Mesodermal cell (in vitro differentiated cells): ENCODE measurements at regions not wholly inside any gene's neighbourhood (a gene's known extent, or its start where the extent isn't known, plus 50 kb on each side); places are given as distances from the start of the nearest gene placed in this dataset.

ENCODE experiments used
- H3K27ac ChIP-seq: 2 replicates; pipeline ENCODE4 v1.7.0; 2013; ENCODE audit warnings: mild to moderate bottlenecking, low read depth, low read length, moderate library complexity; ENCODE audit not compliant: severe bottlenecking
- H3K36me3 ChIP-seq: 2 replicates; pipeline ENCODE4 v1.7.1; 2013; ENCODE audit warnings: mild to moderate bottlenecking, low read length, moderate library complexity; ENCODE audit not compliant: control insufficient read depth, insufficient read depth
- H3K4me1 ChIP-seq: one replicate; pipeline ENCODE4 v1.7.1; 2013; ENCODE audit warnings: mild to moderate bottlenecking, low read length; ENCODE audit not compliant: insufficient read depth, control insufficient read depth, poor library complexity, severe bottlenecking
- H3K4me3 ChIP-seq: 2 replicates; pipeline ENCODE4 v1.7.0; 2013; ENCODE audit warnings: low read length, control low read depth, mild to moderate bottlenecking; ENCODE audit not compliant: insufficient read depth, poor library complexity, severe bottlenecking; ENCODE audit errors: extremely low read depth
- H3K9me3 ChIP-seq: 2 replicates; pipeline ENCODE4 v1.7.1; 2013; ENCODE audit warnings: mild to moderate bottlenecking, low read length, moderate library complexity; ENCODE audit not compliant: control insufficient read depth
- WGBS, 2 experiments: methylation state at CpG; one replicate each; pipeline ENCODE4 v1.1.5; 2013; ENCODE audit warnings: missing lambda C conversion rate in 2 of 2; ENCODE audit not compliant: insufficient coverage in 2 of 2; 5-methylcytosine and 5-hydroxymethylcytosine counted together

- no peak overlapping the region for H3K27ac ChIP-seq
- 83 to 98% methylated on average over 4 of the region's 4 CpGs for WGBS, 2 experiments
- H3K36me3 ChIP-seq, result no peaks in the 10 kb centered on the region
- no peaks in the 10 kb centered on the region for H3K9me3 ChIP-seq
- no peaks in the 10 kb centered on the region for H3K4me1 ChIP-seq
- H3K4me3 ChIP-seq, result no peak overlapping the region
These were observed 648.4 kb downstream of the TMEM182 start for GRCh38 chr2:103410221-103410620.

GRCh38 chr2:103419506-103419905 lies 657.7 kb downstream of the TMEM182 start:
- WGBS, 2 experiments, result 71 to 88% methylated on average over 1 of the region's 2 CpGs
- Histone ChIP-seq H3K4me1 (no peaks in the 10 kb centered on the region), H3K9me3 (no peaks in the 10 kb centered on the region), H3K4me3 (no peak overlapping the region), H3K36me3 (no peaks in the 10 kb centered on the region), H3K27ac (no peak overlapping the region)

- no peaks in the 10 kb centered on the region for H3K36me3 ChIP-seq
- WGBS, 2 experiments, result 80% methylated on average over 1 of the region's 2 CpGs; no CpG with 5 or more reads in 1 of the 2 experiments
These were observed 661.3 kb downstream of the TMEM182 start for GRCh38 chr2:103423100-103423499.

GRCh38 chr2:103427567-103427966 lies 665.7 kb downstream of the TMEM182 start:
- H3K4me1 ChIP-seq, result no peaks in the 10 kb centered on the region
- no peaks in the 10 kb centered on the region for H3K36me3 ChIP-seq
- H3K4me3 ChIP-seq, result no peak overlapping the region
- H3K9me3 ChIP-seq, result no peaks in the 10 kb centered on the region
- no peak overlapping the region for H3K27ac ChIP-seq
- 100% methylated on average over 2 of the region's 3 CpGs; no CpG with 5 or more reads in 1 of the 2 experiments for WGBS, 2 experiments

More at GRCh38 chr2:103423100-103423499, 661.3 kb downstream of the TMEM182 start:
- H3K4me1 ChIP-seq, result no peaks in the 10 kb centered on the region
- no peaks in the 10 kb centered on the region for H3K9me3 ChIP-seq
- no peak overlapping the region for H3K4me3 ChIP-seq
- H3K27ac ChIP-seq, result no peak overlapping the region

- H3K4me3 ChIP-seq, result no peak overlapping the region
- no peaks in the 10 kb centered on the region for H3K9me3 ChIP-seq
- no peak overlapping the region for H3K27ac ChIP-seq
- H3K4me1 ChIP-seq, result no peaks in the 10 kb centered on the region
- H3K36me3 ChIP-seq, result no peaks in the 10 kb centered on the region
- WGBS, 2 experiments, result 97 to 100% methylated on average over 5 to 6 of the region's 6 CpGs
These were observed 668.4 kb downstream of the TMEM182 start for GRCh38 chr2:103430191-103430590.

- Histone ChIP-seq H3K4me1 (no peaks in the 10 kb centered on the region), H3K9me3 (no peaks in the 10 kb centered on the region), H3K27ac (no peak overlapping the region), H3K4me3 (no peak overlapping the region), H3K36me3 (no peaks in the 10 kb centered on the region)
- 96 to 100% methylated on average over 2 of the region's 3 CpGs for WGBS, 2 experiments
These were observed 673.2 kb downstream of the TMEM182 start for GRCh38 chr2:103435010-103435409.

GRCh38 chr2:103437161-103437560 lies 675.3 kb downstream of the TMEM182 start:
- Histone ChIP-seq H3K4me3 (no peak overlapping the region), H3K4me1 (no peaks in the 10 kb centered on the region), H3K27ac (no peak overlapping the region), H3K36me3 (no peaks in the 10 kb centered on the region), H3K9me3 (no peaks in the 10 kb centered on the region)
- 68 to 93% methylated on average over 2 to 3 of the region's 3 CpGs for WGBS, 2 experiments

- Histone ChIP-seq H3K4me3 (no peak overlapping the region), H3K4me1 (no peaks in the 10 kb centered on the region), H3K27ac (no peak overlapping the region), H3K9me3 (no peaks in the 10 kb centered on the region), H3K36me3 (no peaks in the 10 kb centered on the region)
- 71% methylated on average over 1 of the region's 3 CpGs; no CpG with 5 or more reads in 1 of the 2 experiments for WGBS, 2 experiments
These were observed 683.5 kb downstream of the TMEM182 start for GRCh38 chr2:103445347-103445746.

- Histone ChIP-seq H3K4me3 (no peak overlapping the region), H3K27ac (no peak overlapping the region), H3K4me1 (no peaks in the 10 kb centered on the region), H3K9me3 (no peaks in the 10 kb centered on the region), H3K36me3 (no peaks in the 10 kb centered on the region)
- WGBS, 2 experiments, result 89 to 90% methylated on average over 2 to 3 of the region's 4 CpGs
These were observed 686.7 kb downstream of the TMEM182 start for GRCh38 chr2:103448495-103448894.

GRCh38 chr2:103451283-103451682 lies 689.5 kb downstream of the TMEM182 start:
- no peak overlapping the region for H3K27ac ChIP-seq
- H3K36me3 ChIP-seq, result no peaks in the 10 kb centered on the region
- H3K9me3 ChIP-seq, result no peaks in the 10 kb centered on the region
- no peaks in the 10 kb centered on the region for H3K4me1 ChIP-seq
- no CpG with 5 or more reads among the region's 1 CpG for WGBS, 2 experiments
- H3K4me3 ChIP-seq, result no peak overlapping the region

- no peaks in the 10 kb centered on the region for H3K4me1 ChIP-seq
- H3K36me3 ChIP-seq, result no peaks in the 10 kb centered on the region
- no peak overlapping the region for H3K4me3 ChIP-seq
- H3K27ac ChIP-seq, result no peak overlapping the region
- no peaks in the 10 kb centered on the region for H3K9me3 ChIP-seq
- 60 to 70% methylated on average over 1 of the region's 2 CpGs for WGBS, 2 experiments
These were observed 697.5 kb downstream of the TMEM182 start for GRCh38 chr2:103459283-103459682.
